SK-N-MC (cell line): ENCODE measurements at regions not wholly inside any gene's neighbourhood (a gene's known extent, or its start where the extent isn't known, plus 50 kb on each side); places are given as distances from the start of the nearest gene placed in this dataset.

ENCODE experiments used
- EZH2 ChIP-seq: fragments of 200-600 bp; sonication (generic); IDR thresholded peaks from one replicate; pipeline ENCODE4 v1.6.1; 2017; ENCODE audit warnings: antibody characterized with exemption
- POLR2AphosphoS5 ChIP-seq: IDR thresholded peaks from 2 replicates; pipeline ENCODE4 v1.6.1; 2012; ENCODE audit warnings: mild to moderate bottlenecking, low read depth, low read length, borderline replicate concordance

GRCh38 chr6:91669154-91669870 lies 1082.4 kb upstream of the MAP3K7 start:
- no peak for TF ChIP-seq EZH2
- TF ChIP-seq POLR2AphosphoS5, result no peak
